CD14-positive monocyte (primary cell): ENCODE measurements at regions not wholly inside any gene's neighbourhood (a gene's known extent, or its start where the extent isn't known, plus 50 kb on each side); places are given as distances from the start of the nearest gene placed in this dataset.

Experiments used
- DNase-seq, 3 donors: peaks; one replicate each; pipeline ENCODE4 v3.0.0-alpha.2; 2011 to 2022
- H2AFZ ChIP-seq: 2 replicates; pipeline ENCODE4 v1.6.0; 2012; ENCODE audit warnings: mild to moderate bottlenecking, low read depth, low read length, inconsistent platforms; ENCODE audit not compliant: insufficient read depth, poor library complexity, severe bottlenecking
- H3K27ac ChIP-seq, 2 donors: 1 replicate in 1 of 2; 2 replicates in 1 of 2; pipeline ENCODE4 v1.5.1; 2012 to 2013; ENCODE audit warnings: low read length in 2 of 2, control low read depth in 1 of 2, inconsistent platforms in 1 of 2, low read depth in 1 of 2, mild to moderate bottlenecking in 1 of 2
- H3K27me3 ChIP-seq, 2 donors: one replicate each; pipeline versions ENCODE4 v1.6.0 to v1.6.1; 2011 to 2013; ENCODE audit warnings: low read length in 2 of 2; ENCODE audit not compliant: control insufficient read depth in 2 of 2, insufficient read depth in 2 of 2
- H3K36me3 ChIP-seq, 2 donors: replicated peaks in 1 of 2; 1 replicate in 1 of 2; 2 replicates in 1 of 2; pipeline versions ENCODE4 v1.5.1 to v1.6.1; 2012 to 2013; ENCODE audit warnings: low read length in 2 of 2, control low read depth in 1 of 2, inconsistent platforms in 1 of 2, mild to moderate bottlenecking in 1 of 2; ENCODE audit not compliant: insufficient read depth in 2 of 2, control insufficient read depth in 1 of 2
- H3K4me1 ChIP-seq, 2 donors: 1 replicate in 1 of 2; 2 replicates in 1 of 2; pipeline versions ENCODE4 v1.5.1 to v1.6.1; 2012 to 2013; ENCODE audit warnings: low read length in 2 of 2, control low read depth in 1 of 2, inconsistent platforms in 1 of 2, mild to moderate bottlenecking in 1 of 2, moderate library complexity in 1 of 2; ENCODE audit not compliant: insufficient read depth in 2 of 2, control insufficient read depth in 1 of 2
- H3K4me2 ChIP-seq: replicated peaks from 2 replicates; pipeline ENCODE3; 2012; ENCODE audit warnings: low read length, moderate library complexity, mild to moderate bottlenecking; ENCODE audit not compliant: poor library complexity, severe bottlenecking; ENCODE audit errors: extremely low read depth
- H3K4me3 ChIP-seq, 3 experiments: fragments of 200-600 bp in 1 of 3; sonication (generic) in 1 of 3; replicated peaks in 1 of 3; 1 replicate in 2 of 3; 2 replicates in 1 of 3; pipeline ENCODE4 v1.5.1; 2011 to 2013; ENCODE audit warnings: low read length in 3 of 3, mild to moderate bottlenecking in 3 of 3, control low read depth in 2 of 3, low read depth in 2 of 3, inconsistent platforms in 1 of 3, moderate library complexity in 1 of 3
- H3K79me2 ChIP-seq: 2 replicates; pipeline ENCODE4 v1.6.0; 2012; ENCODE audit warnings: mild to moderate bottlenecking, control low read depth, inconsistent platforms, low read length, moderate library complexity; ENCODE audit not compliant: insufficient read depth
- H3K9ac ChIP-seq: 2 replicates; pipeline ENCODE4 v1.6.0; 2017; ENCODE audit warnings: low read length, mild to moderate bottlenecking; ENCODE audit not compliant: insufficient read depth, poor library complexity, severe bottlenecking
- H3K9me3 ChIP-seq, 2 donors: replicated peaks in 1 of 2; 1 replicate in 1 of 2; 2 replicates in 1 of 2; pipeline versions ENCODE4 v1.5.1 to v1.6.1; 2012 to 2013; ENCODE audit warnings: low read length in 2 of 2, control low read depth in 1 of 2; ENCODE audit not compliant: control insufficient read depth in 1 of 2, insufficient read depth in 1 of 2
- H4K20me1 ChIP-seq: 2 replicates; pipeline ENCODE4 v1.6.0; 2012; ENCODE audit warnings: mild to moderate bottlenecking, low read length, control low read depth, moderate library complexity; ENCODE audit not compliant: insufficient read depth
- H3K27ac Mint-ChIP-seq, 7 donors: one replicate each; pipeline ENCODE4 v1.8.0; 2020; ENCODE audit warnings: mild to moderate bottlenecking in 7 of 7, mixed read lengths in 7 of 7, moderate library complexity in 6 of 7, inconsistent platforms in 2 of 7
- H3K27me3 Mint-ChIP-seq, 3 donors: one replicate each; pipeline ENCODE4 v1.8.0; 2021 to 2022; ENCODE audit warnings: low read depth in 3 of 3, mild to moderate bottlenecking in 3 of 3, mixed read lengths in 3 of 3, moderate library complexity in 3 of 3, inconsistent platforms in 1 of 3
- H3K36me3 Mint-ChIP-seq, 2 donors: one replicate each; pipeline ENCODE4 v1.8.0; 2020; ENCODE audit warnings: mixed read lengths in 2 of 2, inconsistent platforms in 1 of 2, mild to moderate bottlenecking in 1 of 2
- H3K4me1 Mint-ChIP-seq: one replicate; pipeline ENCODE4 v1.8.0; 2020; ENCODE audit warnings: mild to moderate bottlenecking, mixed read lengths
- H3K4me3 Mint-ChIP-seq, 2 donors: one replicate each; pipeline ENCODE4 v1.8.0; 2020; ENCODE audit warnings: mild to moderate bottlenecking in 2 of 2, mixed read lengths in 2 of 2, moderate library complexity in 1 of 2
- H3K9me3 Mint-ChIP-seq, 7 donors: one replicate each; pipeline ENCODE4 v1.8.0; 2020 to 2022; ENCODE audit warnings: mixed read lengths in 7 of 7, mild to moderate bottlenecking in 6 of 7, moderate library complexity in 6 of 7, inconsistent platforms in 2 of 7
- WGBS: methylation state at CpG from one replicate; pipeline ENCODE4 v1.1.5; 2013; ENCODE audit warnings: missing lambda C conversion rate; ENCODE audit not compliant: insufficient coverage; 5-methylcytosine and 5-hydroxymethylcytosine counted together
- intact Hi-C, 2 donors: fragments of 100-400 bp; cut with micrococcal nuclease; formaldehyde crosslinking; loops; one replicate each; pipeline versions ENCODE4 v1.15.0 to v1.15.1; 2023
- TF ChIP-seq, protein P1 (sequence below): fragments of 200-600 bp; IDR thresholded peaks from one replicate; pipeline ENCODE4 v1.8.0; 2022; ENCODE audit warnings: antibody characterized with exemption, mild to moderate bottlenecking

DNA sequence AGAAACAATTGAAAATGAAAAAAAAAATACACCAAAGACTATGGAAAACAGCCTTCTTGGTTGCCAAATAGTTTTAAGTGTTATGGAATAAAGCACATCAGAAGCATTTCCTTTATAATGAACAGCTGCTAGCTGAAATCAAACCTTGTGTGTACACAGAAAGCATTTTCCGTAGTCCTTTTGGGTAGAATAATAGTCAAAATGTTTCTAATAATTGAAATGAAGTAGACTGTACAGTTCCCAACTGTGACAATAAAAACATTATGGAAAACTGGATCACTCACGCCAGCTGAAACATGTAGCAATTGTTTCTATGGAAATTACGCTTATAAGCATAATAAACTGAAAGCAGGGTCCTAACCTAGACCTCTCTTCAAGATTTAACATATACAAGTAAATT, 856.3 kb upstream of the B3GALT2 start:
- Mint-ChIP-seq H3K27me3 (peaks cover 0 to 1% (median 0%) of the 10 kb centered on the region in 3 donors), H3K4me1 (no peaks in the 10 kb centered on the region), H3K9me3 (peaks cover 0 to 3% (median 0%) of the 10 kb centered on the region in 7 donors), H3K36me3 (no peaks in the 10 kb centered on the region), H3K4me3 (no peak overlapping the region), H3K27ac (no peak overlapping the region)
- no peak overlapping the region for H2AFZ ChIP-seq
- no peak overlapping the region for H3K27ac ChIP-seq
- H3K27me3 ChIP-seq, result no peaks in the 10 kb centered on the region
- no peaks in the 10 kb centered on the region for H3K79me2 ChIP-seq
- no peaks in the 10 kb centered on the region for H3K4me1 ChIP-seq
- intact Hi-C loops, result no loop called here
- DNase-seq, result no peak
- no peaks in the 10 kb centered on the region for H3K9me3 ChIP-seq
- TF ChIP-seq, protein P1, sequence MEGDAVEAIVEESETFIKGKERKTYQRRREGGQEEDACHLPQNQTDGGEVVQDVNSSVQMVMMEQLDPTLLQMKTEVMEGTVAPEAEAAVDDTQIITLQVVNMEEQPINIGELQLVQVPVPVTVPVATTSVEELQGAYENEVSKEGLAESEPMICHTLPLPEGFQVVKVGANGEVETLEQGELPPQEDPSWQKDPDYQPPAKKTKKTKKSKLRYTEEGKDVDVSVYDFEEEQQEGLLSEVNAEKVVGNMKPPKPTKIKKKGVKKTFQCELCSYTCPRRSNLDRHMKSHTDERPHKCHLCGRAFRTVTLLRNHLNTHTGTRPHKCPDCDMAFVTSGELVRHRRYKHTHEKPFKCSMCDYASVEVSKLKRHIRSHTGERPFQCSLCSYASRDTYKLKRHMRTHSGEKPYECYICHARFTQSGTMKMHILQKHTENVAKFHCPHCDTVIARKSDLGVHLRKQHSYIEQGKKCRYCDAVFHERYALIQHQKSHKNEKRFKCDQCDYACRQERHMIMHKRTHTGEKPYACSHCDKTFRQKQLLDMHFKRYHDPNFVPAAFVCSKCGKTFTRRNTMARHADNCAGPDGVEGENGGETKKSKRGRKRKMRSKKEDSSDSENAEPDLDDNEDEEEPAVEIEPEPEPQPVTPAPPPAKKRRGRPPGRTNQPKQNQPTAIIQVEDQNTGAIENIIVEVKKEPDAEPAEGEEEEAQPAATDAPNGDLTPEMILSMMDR, result no peak
- no peak overlapping the region for H3K4me3 ChIP-seq
- no CpG with 5 or more reads among the region's 3 CpGs for WGBS
- H3K36me3 ChIP-seq, result no peaks in the 10 kb centered on the region
- H3K9ac ChIP-seq, result no peak overlapping the region
- H3K4me2 ChIP-seq, result no peak overlapping the region
- H4K20me1 ChIP-seq, result no peaks in the 10 kb centered on the region

DNA sequence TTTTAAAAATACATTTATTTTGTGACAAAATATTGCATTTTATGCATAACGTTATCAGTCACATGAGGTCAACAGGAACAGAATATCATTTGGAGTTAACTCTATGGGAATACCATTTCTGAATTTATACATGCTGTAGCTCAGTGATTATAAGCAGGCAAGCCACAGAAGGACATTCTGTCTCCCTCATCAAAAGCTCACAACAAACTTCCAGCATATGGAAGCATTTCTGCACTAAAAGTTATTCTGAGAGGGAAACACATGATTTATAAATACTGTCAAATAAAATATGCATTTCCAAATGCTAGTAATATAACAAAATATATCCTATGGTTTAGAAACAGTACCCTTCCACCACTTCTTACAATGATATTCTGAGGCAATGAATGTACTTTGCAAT, 854.1 kb upstream of the B3GALT2 start:
- H3K36me3 ChIP-seq, result no peaks in the 10 kb centered on the region
- no peaks in the 10 kb centered on the region for H3K9me3 ChIP-seq
- no peaks in the 10 kb centered on the region for H3K4me1 ChIP-seq
- intact Hi-C loops, result no loop called here
- no peak overlapping the region for H3K9ac ChIP-seq
- no peak for DNase-seq
- no peak overlapping the region for H2AFZ ChIP-seq
- Mint-ChIP-seq H3K36me3 (no peaks in the 10 kb centered on the region), H3K4me1 (no peaks in the 10 kb centered on the region), H3K9me3 (peaks cover 0 to 7% (median 5%) of the 10 kb centered on the region in 7 donors), H3K4me3 (no peak overlapping the region), H3K27me3 (no peaks in the 10 kb centered on the region), H3K27ac (no peak overlapping the region)
- no peaks in the 10 kb centered on the region for H3K79me2 ChIP-seq
- no peaks in the 10 kb centered on the region for H3K27me3 ChIP-seq
- H4K20me1 ChIP-seq, result no peaks in the 10 kb centered on the region
- TF ChIP-seq, protein P1, result no peak
- H3K27ac ChIP-seq, result no peak overlapping the region
- WGBS, result no CpG with 5 or more reads among the region's 1 CpG
- H3K4me2 ChIP-seq, result no peak overlapping the region
- no peak overlapping the region for H3K4me3 ChIP-seq
